Bronchial epithelial cell (primary cell): ENCODE measurements at regions not wholly inside any gene's neighbourhood (a gene's known extent, or its start where the extent isn't known, plus 50 kb on each side); places are given as distances from the start of the nearest gene placed in this dataset.

Source experiments
- DNase-seq: peaks from one replicate; pipeline ENCODE4 v3.0.0-alpha.2; 2010; ENCODE audit warnings: low read depth
- FAIRE-seq: peaks from 2 replicates; lab custom pipeline; 2011; peaks lifted over from hg19 to GRCh38; lab: Jason Lieb, UNC
- H3K27me3 ChIP-seq: 2 replicates; pipeline ENCODE4 v1.5.1; 2011; ENCODE audit warnings: low read length; ENCODE audit not compliant: control insufficient read depth, insufficient read depth
- H3K36me3 ChIP-seq: 2 replicates; pipeline ENCODE4 v1.5.1; 2011; ENCODE audit warnings: low read length; ENCODE audit not compliant: control insufficient read depth, insufficient read depth
- H3K4me3 ChIP-seq: 2 replicates; pipeline ENCODE4 v1.5.1; 2011; ENCODE audit warnings: mild to moderate bottlenecking, low read depth, low read length, control low read depth
- CTCF ChIP-seq: IDR thresholded peaks from 2 replicates; pipeline ENCODE4 v1.5.1; 2011; ENCODE audit warnings: mild to moderate bottlenecking, moderate library complexity, low read length, control low read depth, inconsistent platforms; ENCODE audit not compliant: insufficient read depth, severe bottlenecking

GRCh38 chr7:142425281-142425680, 167.4 kb upstream of the PRSS58 start:
- no peaks in the 10 kb centered on the region for H3K27me3 ChIP-seq
- H3K36me3 ChIP-seq = no peaks in the 10 kb centered on the region
- H3K4me3 ChIP-seq = no peak overlapping the region
- DNase-seq = no peak
- no peak for TF ChIP-seq CTCF
- FAIRE-seq = no peak

- FAIRE-seq (no peak), DNase-seq (no peak)
- H3K4me3 ChIP-seq = no peak overlapping the region
- TF ChIP-seq CTCF = no peak
- no peaks in the 10 kb centered on the region for H3K36me3 ChIP-seq
- H3K27me3 ChIP-seq = peaks cover 1% of the 10 kb centered on the region
Measured at GRCh38 chr7:142422621-142423020, 164.8 kb upstream of the PRSS58 start.

GRCh38 chr7:142420554-142421362, 162.9 kb upstream of the PRSS58 start:
- FAIRE-seq (no peak), DNase-seq (no peak)
- H3K27me3 ChIP-seq = peaks cover 1% of the 10 kb centered on the region
- peak; percentile 31 for TF ChIP-seq CTCF
- H3K36me3 ChIP-seq = no peaks in the 10 kb centered on the region
- no peak overlapping the region for H3K4me3 ChIP-seq

- no peak overlapping the region for H3K4me3 ChIP-seq
- no peak for FAIRE-seq
Measured at GRCh38 chr7:142418326-142418725, 160.5 kb upstream of the PRSS58 start.

GRCh38 chr7:142414915-142415314, 157.1 kb upstream of the PRSS58 start:
- FAIRE-seq = no peak

More at GRCh38 chr7:142418326-142418725, 160.5 kb upstream of the PRSS58 start:
- Histone ChIP-seq H3K36me3 (no peaks in the 10 kb centered on the region), H3K27me3 (peaks cover 1% of the 10 kb centered on the region)
- TF ChIP-seq CTCF = no peak
- DNase-seq = no peak

More at GRCh38 chr7:142414915-142415314, 157.1 kb upstream of the PRSS58 start:
- DNase-seq = no peak
- H3K27me3 ChIP-seq = peaks cover 1% of the 10 kb centered on the region
- H3K36me3 ChIP-seq = no peaks in the 10 kb centered on the region
- no peak overlapping the region for H3K4me3 ChIP-seq
- TF ChIP-seq CTCF = no peak
